Skeletal muscle satellite cell (primary cell): ENCODE measurements at regions not wholly inside any gene's neighbourhood (a gene's known extent, or its start where the extent isn't known, plus 50 kb on each side); places are given as distances from the start of the nearest gene placed in this dataset. TPM values are rescaled to one million over a fixed set of nuclear protein-coding genes. Genes with fewer than 3 reads are reported as not detected.

Experiments used
- H3K27me3 ChIP-seq: 2 replicates; pipeline ENCODE4 v1.7.0; 2013; ENCODE audit warnings: low read length; ENCODE audit not compliant: control insufficient read depth, insufficient read depth
- H3K36me3 ChIP-seq: 2 replicates; pipeline ENCODE4 v1.7.0; 2013; ENCODE audit warnings: mild to moderate bottlenecking, control low read depth, low read length; ENCODE audit not compliant: insufficient read depth
- H3K4me1 ChIP-seq: 2 replicates; pipeline ENCODE4 v1.7.0; 2013; ENCODE audit warnings: low read length; ENCODE audit not compliant: control insufficient read depth, insufficient read depth
- H3K4me2 ChIP-seq: 2 replicates; pipeline ENCODE4 v1.7.0; 2013; ENCODE audit warnings: mild to moderate bottlenecking, low read length
- H3K4me3 ChIP-seq: 2 replicates; pipeline ENCODE4 v1.7.0; 2013; ENCODE audit warnings: low read length
- H3K9ac ChIP-seq: 2 replicates; pipeline ENCODE4 v1.7.0; 2013; ENCODE audit warnings: mild to moderate bottlenecking, low read depth, low read length, moderate library complexity
- H3K9me3 ChIP-seq: replicated peaks from 2 replicates; pipeline ENCODE4 v1.7.0; 2013; ENCODE audit warnings: mild to moderate bottlenecking, control low read depth, low read length
- small RNA-seq: library from RNA; depleted of rRNA; stranded (forward); fragments of <200 nt; gene quantifications from one replicate; pipeline ENCODE3, GENCODE V24; 2012

DNA sequence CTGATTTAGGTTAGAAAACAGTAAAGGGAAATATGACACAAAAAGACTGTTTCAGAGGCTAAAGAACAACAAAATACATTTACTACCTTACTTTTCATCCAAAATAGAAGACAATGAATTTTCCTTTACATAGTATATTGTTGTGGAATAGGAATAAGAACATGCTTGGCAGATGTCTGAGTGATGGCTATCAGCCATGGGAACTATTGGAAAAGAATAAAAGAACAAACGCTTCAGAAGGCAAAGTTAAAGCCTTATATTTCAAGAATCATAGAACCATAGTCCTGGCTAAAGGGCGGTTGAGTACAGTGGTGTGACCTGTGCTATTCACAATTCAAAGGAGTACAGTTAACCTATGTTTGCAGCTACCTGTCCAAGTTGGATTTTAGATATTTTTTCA lies 73.9 kb upstream of the NRXN1 start:
- Histone ChIP-seq H3K4me2 (no peak overlapping the region), H3K36me3 (no peaks in the 10 kb centered on the region), H3K4me3 (no peak overlapping the region), H3K9me3 (no peaks in the 10 kb centered on the region), H3K27me3 (no peaks in the 10 kb centered on the region), H3K4me1 (no peaks in the 10 kb centered on the region), H3K9ac (no peak overlapping the region)

DNA sequence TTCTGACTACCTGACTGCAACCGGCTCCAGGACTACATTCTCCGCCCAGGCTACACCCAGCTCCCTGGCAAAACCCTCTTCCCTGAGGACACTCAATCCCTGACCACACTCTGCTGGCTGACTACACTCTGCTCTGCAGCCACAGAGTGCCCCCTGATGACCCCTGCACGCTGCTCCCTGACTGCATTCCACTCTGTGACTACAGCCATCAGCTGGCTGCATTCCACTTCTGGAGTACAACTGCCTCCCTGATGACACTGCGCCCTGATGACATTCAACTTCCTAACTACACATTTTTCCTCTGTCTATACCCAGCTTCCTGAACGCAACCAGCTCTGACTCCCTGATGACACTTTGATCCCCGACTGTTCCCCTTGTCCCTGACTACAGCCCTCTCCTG lies 71.3 kb upstream of the NRXN1 start:
- Histone ChIP-seq H3K9ac (no peak overlapping the region), H3K9me3 (no peaks in the 10 kb centered on the region), H3K36me3 (no peaks in the 10 kb centered on the region), H3K27me3 (no peaks in the 10 kb centered on the region), H3K4me1 (no peaks in the 10 kb centered on the region), H3K4me2 (no peak overlapping the region), H3K4me3 (no peak overlapping the region)

- H3K4me2 ChIP-seq = no peak overlapping the region
- no peaks in the 10 kb centered on the region for H3K4me1 ChIP-seq
- no peak overlapping the region for H3K9ac ChIP-seq
- no peaks in the 10 kb centered on the region for H3K36me3 ChIP-seq
- no peaks in the 10 kb centered on the region for H3K27me3 ChIP-seq
- H3K9me3 ChIP-seq = no peaks in the 10 kb centered on the region
- no peak overlapping the region for H3K4me3 ChIP-seq
Measured at GRCh38 chr2:51093016-51093415, 61.1 kb upstream of the NRXN1 start.

GRCh38 chr2:51085420-51086068 lies 53.6 kb upstream of the NRXN1 start:
- no peak overlapping the region for H3K4me2 ChIP-seq
- no peak overlapping the region for H3K4me3 ChIP-seq
- no peak overlapping the region for H3K9ac ChIP-seq
- H3K4me1 ChIP-seq = no peaks in the 10 kb centered on the region
- no peaks in the 10 kb centered on the region for H3K27me3 ChIP-seq
- no peaks in the 10 kb centered on the region for H3K9me3 ChIP-seq
- no peaks in the 10 kb centered on the region for H3K36me3 ChIP-seq

DNA sequence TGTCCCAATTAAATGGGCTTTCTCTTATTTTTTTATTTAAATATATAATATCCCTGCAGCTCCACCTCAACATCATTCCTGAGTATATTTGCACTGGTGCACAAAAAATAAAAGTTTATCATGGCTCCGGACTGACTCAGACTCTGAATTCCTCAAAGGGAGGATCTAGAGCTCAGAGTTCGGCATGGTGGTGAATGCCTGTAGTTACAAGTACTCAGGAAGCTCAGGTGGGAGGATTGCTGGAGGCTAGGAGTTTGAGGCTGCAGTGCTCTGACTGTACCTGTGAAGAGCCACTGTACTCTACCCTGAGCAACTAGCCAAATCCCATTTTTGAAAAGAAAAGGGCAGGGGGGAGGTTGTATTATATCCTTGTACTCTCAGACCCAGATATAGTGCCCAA lies 52.8 kb upstream of the NRXN1 start:
- Histone ChIP-seq H3K9ac (no peak overlapping the region), H3K4me2 (no peak overlapping the region), H3K27me3 (no peaks in the 10 kb centered on the region), H3K36me3 (no peaks in the 10 kb centered on the region), H3K9me3 (no peaks in the 10 kb centered on the region), H3K4me3 (no peak overlapping the region), H3K4me1 (no peaks in the 10 kb centered on the region)

Small RNA genes lying in the stretch of these regions (small RNA-seq; reads per million reads assigned to genes)
- not detected for gene AC010967.3
- not detected for gene AC069157.1
- gene AC097463.2 = not detected
- not detected for gene CRYGGP
- gene MIR4431 = not detected
- gene RF00019 = not detected
- gene RF00424 = not detected
- not detected for gene RNU6-997P
